GM13976 (cell line): ENCODE measurements at regions not wholly inside any gene's neighbourhood (a gene's known extent, or its start where the extent isn't known, plus 50 kb on each side); places are given as distances from the start of the nearest gene placed in this dataset.
"Not testable (repeated sequence)": the region's sequence is repeated elsewhere in the genome, so short reads cannot be mapped to it uniquely, and the experiment has no call there.

Experiments
- DNase-seq: peaks from one replicate; pipeline ENCODE4 v3.0.0; 2012; ENCODE audit warnings: low spot score
- in situ Hi-C: fragments of 300-500 bp; cut with MboI; formaldehyde crosslinking; loops from one replicate; pipeline ENCODE4 v1.12.0; 2022; ENCODE audit warnings: low sequenced_read_pairs, mixed read lengths, inconsistent platforms; ENCODE audit not compliant: unreplicated experiment
- TF ChIP-seq, protein P1 (sequence below): IDR thresholded peaks from 2 replicates; pipeline ENCODE4 v1.5.1; 2012; ENCODE audit warnings: borderline replicate concordance, mild to moderate bottlenecking; ENCODE audit not compliant: insufficient read depth; ENCODE audit errors: extremely low read depth, missing control alignments, control extremely low read depth

GRCh38 chr4:66275411-66276038 lies 605.2 kb upstream of the EPHA5 start:
- TF ChIP-seq, protein P1, sequence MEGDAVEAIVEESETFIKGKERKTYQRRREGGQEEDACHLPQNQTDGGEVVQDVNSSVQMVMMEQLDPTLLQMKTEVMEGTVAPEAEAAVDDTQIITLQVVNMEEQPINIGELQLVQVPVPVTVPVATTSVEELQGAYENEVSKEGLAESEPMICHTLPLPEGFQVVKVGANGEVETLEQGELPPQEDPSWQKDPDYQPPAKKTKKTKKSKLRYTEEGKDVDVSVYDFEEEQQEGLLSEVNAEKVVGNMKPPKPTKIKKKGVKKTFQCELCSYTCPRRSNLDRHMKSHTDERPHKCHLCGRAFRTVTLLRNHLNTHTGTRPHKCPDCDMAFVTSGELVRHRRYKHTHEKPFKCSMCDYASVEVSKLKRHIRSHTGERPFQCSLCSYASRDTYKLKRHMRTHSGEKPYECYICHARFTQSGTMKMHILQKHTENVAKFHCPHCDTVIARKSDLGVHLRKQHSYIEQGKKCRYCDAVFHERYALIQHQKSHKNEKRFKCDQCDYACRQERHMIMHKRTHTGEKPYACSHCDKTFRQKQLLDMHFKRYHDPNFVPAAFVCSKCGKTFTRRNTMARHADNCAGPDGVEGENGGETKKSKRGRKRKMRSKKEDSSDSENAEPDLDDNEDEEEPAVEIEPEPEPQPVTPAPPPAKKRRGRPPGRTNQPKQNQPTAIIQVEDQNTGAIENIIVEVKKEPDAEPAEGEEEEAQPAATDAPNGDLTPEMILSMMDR: no peak
- in situ Hi-C loops: no loop called here
- DNase-seq: no peak

DNA sequence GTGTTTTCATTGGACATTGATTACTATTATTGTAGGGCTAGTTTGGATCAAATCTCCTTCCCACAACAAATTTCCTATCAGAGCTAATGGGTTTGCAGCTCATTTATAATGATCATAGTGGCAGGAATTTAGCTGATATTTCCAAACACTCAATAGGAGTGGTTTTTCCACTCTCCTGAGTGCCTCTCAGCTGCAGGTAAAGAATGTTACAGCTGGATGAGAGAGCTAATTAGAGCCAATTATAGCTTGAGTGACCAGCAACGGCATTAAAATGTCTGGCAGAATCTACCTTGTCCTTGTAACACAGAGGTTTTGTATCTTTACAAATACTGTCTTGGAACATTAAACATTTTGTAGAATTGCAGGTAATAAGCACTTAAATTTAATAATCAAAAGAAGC lies 602.8 kb upstream of the EPHA5 start:
- in situ Hi-C loops: no loop called here
- no peak for DNase-seq
- TF ChIP-seq, protein P1: no peak

DNA sequence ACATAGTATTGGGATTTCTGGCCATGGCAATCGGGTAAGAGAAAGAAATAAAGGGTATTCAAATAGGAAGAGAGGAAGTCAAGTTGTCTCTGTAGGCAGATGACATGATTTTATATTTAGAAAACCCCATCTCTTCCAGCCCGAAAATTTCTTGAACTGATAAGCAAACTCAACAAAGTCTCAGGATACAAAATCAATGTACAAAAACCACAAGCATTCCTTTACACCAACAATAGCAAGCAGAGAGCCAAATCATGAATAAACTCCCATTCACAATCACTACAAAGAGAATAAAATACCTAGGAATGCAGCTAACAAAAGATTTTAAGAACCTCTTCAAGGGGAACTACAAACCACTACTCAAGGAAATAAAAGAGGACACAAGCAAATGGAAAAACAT lies 600.1 kb upstream of the EPHA5 start:
- in situ Hi-C loops, DNase-seq: not testable (repeated sequence)

DNA sequence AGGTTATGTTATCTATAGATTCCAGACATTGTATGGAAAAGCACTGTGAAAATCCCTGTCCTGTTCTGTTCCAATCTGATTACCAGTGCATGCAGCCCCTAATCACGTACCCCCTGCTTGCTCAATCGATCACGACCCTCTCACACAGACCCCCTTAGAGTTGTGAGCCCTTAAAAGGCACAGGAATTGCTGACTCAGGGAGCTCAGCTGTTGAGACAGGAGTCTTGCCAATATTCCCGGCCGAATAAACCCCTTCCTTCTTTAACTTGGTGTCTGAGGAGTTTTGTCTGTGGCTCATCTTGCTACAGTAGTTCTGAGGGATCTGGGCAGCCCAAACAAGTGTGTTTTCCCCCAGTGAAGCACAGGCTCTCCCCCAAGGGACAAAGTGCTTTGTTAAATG lies 596.3 kb upstream of the EPHA5 start:
- DNase-seq, in situ Hi-C loops: not testable (repeated sequence)

- TF ChIP-seq, protein P1: no peak
- in situ Hi-C loops: no loop called here
Measured at GRCh38 chr4:66266035-66266434, 595.7 kb upstream of the EPHA5 start.

DNA sequence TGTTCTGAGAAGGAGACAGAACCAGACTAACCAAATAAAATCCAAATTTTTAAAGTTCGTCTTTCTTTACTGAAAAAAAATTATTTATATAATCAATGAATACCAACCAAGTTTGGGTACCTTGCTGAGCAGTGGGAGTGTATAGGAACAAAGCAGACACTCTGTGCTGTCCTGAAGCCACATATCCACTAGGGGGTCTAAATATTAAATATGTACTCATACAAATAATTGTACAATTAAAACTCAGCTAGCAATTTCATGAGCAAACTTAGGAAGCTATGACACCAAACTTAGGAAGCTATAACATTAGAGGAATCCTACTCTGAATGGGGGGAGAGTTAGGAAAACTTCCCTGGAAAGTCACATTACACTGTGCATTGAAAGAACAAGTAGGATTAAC lies 582.0 kb upstream of the EPHA5 start:
- in situ Hi-C loops: no loop called here
- TF ChIP-seq, protein P1: no peak
- DNase-seq: no peak

More at GRCh38 chr4:66266035-66266434, 595.7 kb upstream of the EPHA5 start:
- no peak for DNase-seq

DNA sequence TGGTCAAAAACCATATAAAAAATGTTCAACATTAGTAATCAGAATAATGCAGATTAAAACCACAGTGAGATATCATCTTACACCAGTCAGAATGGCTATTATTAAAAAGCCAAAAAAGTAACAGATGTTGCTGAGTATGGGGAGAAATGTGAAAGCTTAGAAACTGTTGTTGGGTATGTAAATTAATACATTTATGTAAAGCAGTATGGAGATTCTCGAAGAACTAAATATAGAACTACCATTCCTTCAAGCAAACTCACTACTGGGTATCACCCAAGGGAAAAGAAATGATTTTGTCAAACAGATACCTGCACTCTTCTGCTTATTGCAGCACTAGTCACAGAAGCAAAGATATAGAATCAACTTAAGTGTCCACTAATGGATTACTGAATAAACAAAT lies 576.4 kb upstream of the EPHA5 start:
- TF ChIP-seq, protein P1: no peak
- in situ Hi-C loops: no loop called here
- DNase-seq: no peak

DNA sequence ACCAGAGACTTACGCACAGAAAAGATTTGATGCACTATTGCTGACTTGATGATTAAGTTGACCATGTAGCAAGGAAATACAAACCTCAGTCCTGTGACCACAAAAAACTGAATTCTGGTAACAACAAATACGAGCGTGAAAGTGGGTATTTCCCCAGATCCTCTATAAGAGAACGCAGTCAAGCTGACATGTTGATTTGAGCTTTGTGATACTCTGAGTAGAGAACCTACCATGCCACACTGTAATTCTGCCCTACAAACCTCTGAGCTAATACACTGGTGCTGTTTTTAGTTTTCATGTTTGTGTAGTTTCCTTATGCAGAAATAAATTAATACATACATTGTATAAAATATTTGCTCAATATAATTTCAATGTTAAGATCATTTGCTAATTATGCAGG lies 565.6 kb upstream of the EPHA5 start:
- in situ Hi-C loops: no loop called here
- DNase-seq: no peak
- TF ChIP-seq, protein P1: no peak
